ENCODE measurements at regions not wholly inside any gene's neighbourhood (a gene's known extent, or its start where the extent isn't known, plus 50 kb on each side); places are given as distances from the start of the nearest gene placed in this dataset.
"Not testable (repeated sequence)": the region's sequence is repeated elsewhere in the genome, so short reads cannot be mapped to it uniquely, and the experiment has no call there.

- in situ Hi-C loops (cut with HindIII; ENCODE audit: low pct_ligation_motif_present, low pct_unique_long_range_greater_than_20kb, low sequenced_read_pairs), result no loop called here
- peak; percentile 35 for DNase-seq
Measured at GRCh38 chr11:21625982-21626381, 566.9 kb upstream of the ANO5 start.

- DNase-seq, result no peak
- in situ Hi-C loops (cut with HindIII; ENCODE audit: low pct_ligation_motif_present, low pct_unique_long_range_greater_than_20kb, low sequenced_read_pairs), result no loop called here
Measured at GRCh38 chr11:21628641-21629040, 564.2 kb upstream of the ANO5 start.

GRCh38 chr11:21630934-21631478 is 561.9 kb upstream of the ANO5 start:
- in situ Hi-C loops (cut with HindIII; ENCODE audit: low pct_ligation_motif_present, low pct_unique_long_range_greater_than_20kb, low sequenced_read_pairs), result no loop called here
- no peak for DNase-seq

- no peak for DNase-seq
- in situ Hi-C loops (cut with HindIII; ENCODE audit: low pct_ligation_motif_present, low pct_unique_long_range_greater_than_20kb, low sequenced_read_pairs), result no loop called here
Measured at GRCh38 chr11:21631991-21632390, 560.9 kb upstream of the ANO5 start.

GRCh38 chr11:21634491-21634890 is 558.4 kb upstream of the ANO5 start:
- in situ Hi-C loops (cut with HindIII; ENCODE audit: low pct_ligation_motif_present, low pct_unique_long_range_greater_than_20kb, low sequenced_read_pairs), result no loop called here

GRCh38 chr11:21634956-21635355 is 557.9 kb upstream of the ANO5 start:
- in situ Hi-C loops (cut with HindIII; ENCODE audit: low pct_ligation_motif_present, low pct_unique_long_range_greater_than_20kb, low sequenced_read_pairs), result no loop called here
- DNase-seq, result no peak

More at GRCh38 chr11:21634491-21634890, 558.4 kb upstream of the ANO5 start:
- DNase-seq, result no peak

GRCh38 chr11:21635394-21636145 is 557.3 kb upstream of the ANO5 start:
- in situ Hi-C loops (cut with HindIII; ENCODE audit: low pct_ligation_motif_present, low pct_unique_long_range_greater_than_20kb, low sequenced_read_pairs), result no loop called here
- peak; percentile 6 for DNase-seq

GRCh38 chr11:21636561-21636960 is 556.3 kb upstream of the ANO5 start:
- DNase-seq, result no peak
- in situ Hi-C loops (cut with HindIII; ENCODE audit: low pct_ligation_motif_present, low pct_unique_long_range_greater_than_20kb, low sequenced_read_pairs), result no loop called here

- DNase-seq, result no peak
- in situ Hi-C loops (cut with HindIII; ENCODE audit: low pct_ligation_motif_present, low pct_unique_long_range_greater_than_20kb, low sequenced_read_pairs), result no loop called here
Measured at GRCh38 chr11:21640491-21640890, 552.4 kb upstream of the ANO5 start.

- DNase-seq, result no peak
- in situ Hi-C loops (cut with HindIII; ENCODE audit: low pct_ligation_motif_present, low pct_unique_long_range_greater_than_20kb, low sequenced_read_pairs), result no loop called here
Measured at GRCh38 chr11:21641869-21642268, 551.0 kb upstream of the ANO5 start.

- in situ Hi-C loops (cut with HindIII; ENCODE audit: low pct_ligation_motif_present, low pct_unique_long_range_greater_than_20kb, low sequenced_read_pairs), result no loop called here
- DNase-seq, result no peak
Measured at GRCh38 chr11:21646351-21646750, 546.5 kb upstream of the ANO5 start.

- in situ Hi-C loops (cut with HindIII; ENCODE audit: low pct_ligation_motif_present, low pct_unique_long_range_greater_than_20kb, low sequenced_read_pairs), result no loop called here
- no peak for DNase-seq
Measured at GRCh38 chr11:21650961-21651360, 541.9 kb upstream of the ANO5 start.

GRCh38 chr11:21653951-21654421 is 538.9 kb upstream of the ANO5 start:
- in situ Hi-C loops (cut with HindIII; ENCODE audit: low pct_ligation_motif_present, low pct_unique_long_range_greater_than_20kb, low sequenced_read_pairs), result no loop called here
- no peak for DNase-seq

- DNase-seq, result no peak
- in situ Hi-C loops (cut with HindIII; ENCODE audit: low pct_ligation_motif_present, low pct_unique_long_range_greater_than_20kb, low sequenced_read_pairs), result no loop called here
Measured at GRCh38 chr11:21656065-21656464, 536.8 kb upstream of the ANO5 start.

- in situ Hi-C loops (cut with HindIII; ENCODE audit: low pct_ligation_motif_present, low pct_unique_long_range_greater_than_20kb, low sequenced_read_pairs), result no loop called here
- DNase-seq, result no peak
Measured at GRCh38 chr11:21658654-21659193, 534.2 kb upstream of the ANO5 start.

GRCh38 chr11:21659377-21659776 is 533.5 kb upstream of the ANO5 start:
- in situ Hi-C loops (cut with HindIII; ENCODE audit: low pct_ligation_motif_present, low pct_unique_long_range_greater_than_20kb, low sequenced_read_pairs); DNase-seq: not testable (repeated sequence)

- DNase-seq, result no peak
- in situ Hi-C loops (cut with HindIII; ENCODE audit: low pct_ligation_motif_present, low pct_unique_long_range_greater_than_20kb, low sequenced_read_pairs), result no loop called here
Measured at GRCh38 chr11:21659961-21660360, 532.9 kb upstream of the ANO5 start.

GRCh38 chr11:21675049-21675616 is 517.8 kb upstream of the ANO5 start:
- DNase-seq, result no peak
- in situ Hi-C loops (cut with HindIII; ENCODE audit: low pct_ligation_motif_present, low pct_unique_long_range_greater_than_20kb, low sequenced_read_pairs), result no loop called here

- in situ Hi-C loops (cut with HindIII; ENCODE audit: low pct_ligation_motif_present, low pct_unique_long_range_greater_than_20kb, low sequenced_read_pairs), result no loop called here
- DNase-seq, result no peak
Measured at GRCh38 chr11:21687643-21688042, 505.2 kb upstream of the ANO5 start.

GRCh38 chr11:21704539-21704938 is 488.3 kb upstream of the ANO5 start:
- in situ Hi-C loops (cut with HindIII; ENCODE audit: low pct_ligation_motif_present, low pct_unique_long_range_greater_than_20kb, low sequenced_read_pairs), result no loop called here
- no peak for DNase-seq

Data from ACHN (cell line).